HCT116 (cell line): ENCODE measurements at regions not wholly inside any gene's neighbourhood (a gene's known extent, or its start where the extent isn't known, plus 50 kb on each side); places are given as distances from the start of the nearest gene placed in this dataset.
A peak's percentile ranks its signal among the peaks of the same experiment; 100 is the strongest.

Experiments
- CEBPB ChIP-seq: IDR thresholded peaks from 2 replicates; pipeline ENCODE4 v1.6.1; 2012; ENCODE audit warnings: low read depth
- EZH2 ChIP-seq: fragments of 200-600 bp; sonication (generic); IDR thresholded peaks from 2 replicates; pipeline ENCODE4 v1.6.1; 2017; ENCODE audit warnings: antibody characterized with exemption, mixed run types
- EZH2phosphoT487 ChIP-seq: fragments of 200-600 bp; IDR thresholded peaks from 2 replicates; pipeline ENCODE4 v1.6.1; 2018; ENCODE audit warnings: antibody characterized with exemption, borderline replicate concordance
- POLR2A ChIP-seq: IDR thresholded peaks from 2 replicates; pipeline ENCODE4 v1.7.0; 2011; ENCODE audit warnings: borderline replicate concordance; ENCODE audit not compliant: insufficient read depth, insufficient read length; ENCODE audit errors: extremely low read depth
- POLR2AphosphoS5 ChIP-seq: IDR thresholded peaks from 2 replicates; pipeline ENCODE4 v1.6.1; 2011; ENCODE audit warnings: mild to moderate bottlenecking, low read depth, low read length, moderate library complexity
- RAD21 ChIP-seq: IDR thresholded peaks from 2 replicates; pipeline ENCODE4 v1.6.1; 2012; ENCODE audit warnings: low read depth, mild to moderate bottlenecking
- SIN3A ChIP-seq: IDR thresholded peaks from 2 replicates; pipeline ENCODE4 v1.6.1; 2012; ENCODE audit warnings: low read depth
- YY1 ChIP-seq: IDR thresholded peaks from 2 replicates; pipeline ENCODE4 v1.6.1; 2011; ENCODE audit warnings: low read length, low read depth, moderate library complexity, mild to moderate bottlenecking; ENCODE audit not compliant: insufficient replicate concordance; ENCODE audit errors: extremely low read depth
- ZNF274 ChIP-seq: fragments of 200-500 bp; sonication (Bioruptor generic); IDR thresholded peaks from 2 replicates; pipeline ENCODE4 v1.6.1; 2014; ENCODE audit warnings: mild to moderate bottlenecking, low read depth, low read length, inconsistent platforms
- TF ChIP-seq, protein P1 (sequence below), 3 experiments: fragments of 200-600 bp in 1 of 3; sonication (generic) in 1 of 3; IDR thresholded peaks in 2 of 3; conservative IDR thresholded peaks in 1 of 3; 2 replicates each; pipeline ENCODE4 v1.5.1; 2012 to 2017; ENCODE audit warnings: low read depth in 2 of 3, low read length in 2 of 3, antibody characterized with exemption in 1 of 3, borderline replicate concordance in 1 of 3, control low read depth in 1 of 3, mild to moderate bottlenecking in 1 of 3, mixed read lengths in 1 of 3, mixed run types in 1 of 3, moderate library complexity in 1 of 3; ENCODE audit not compliant: insufficient read depth in 1 of 3
- TF ChIP-seq, protein P2 (sequence below): IDR thresholded peaks from 2 replicates; pipeline ENCODE4 v1.6.1; 2012; ENCODE audit warnings: low read depth

DNA sequence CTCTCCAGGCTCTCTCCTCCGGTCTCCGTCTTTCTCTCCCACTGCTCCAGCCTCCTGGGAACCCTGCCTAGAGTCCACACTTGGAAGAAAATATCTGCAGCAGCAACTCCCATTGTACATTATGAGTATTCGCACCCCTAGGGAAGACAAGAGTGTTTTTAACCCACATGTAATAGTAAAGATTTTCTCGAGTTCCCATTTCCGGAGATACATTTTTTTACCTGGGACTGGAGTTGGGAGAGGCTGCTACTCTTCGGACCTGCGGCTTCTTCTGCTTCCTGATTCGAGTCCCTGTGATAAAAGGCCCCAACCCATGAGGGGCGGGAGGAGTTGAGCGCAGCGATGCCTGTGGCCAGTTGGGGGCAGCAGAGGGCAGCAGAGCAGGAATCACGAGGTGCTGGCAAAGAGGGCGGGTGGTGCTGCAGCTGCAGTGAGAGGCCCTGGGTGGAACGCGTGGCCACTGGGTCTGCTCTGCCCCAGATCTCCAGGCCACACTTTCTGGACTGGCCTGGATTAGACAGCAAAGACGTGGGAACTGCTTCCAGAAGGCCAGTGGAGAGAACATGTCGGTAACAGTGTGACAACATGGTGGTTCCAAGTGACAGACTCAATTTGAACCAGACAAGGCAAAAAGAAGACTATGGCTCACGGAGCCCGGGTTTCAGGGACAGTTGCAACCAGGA is 221.0 kb upstream of the CSF3R start:
- no peak for TF ChIP-seq POLR2AphosphoS5
- TF ChIP-seq, protein P1, sequence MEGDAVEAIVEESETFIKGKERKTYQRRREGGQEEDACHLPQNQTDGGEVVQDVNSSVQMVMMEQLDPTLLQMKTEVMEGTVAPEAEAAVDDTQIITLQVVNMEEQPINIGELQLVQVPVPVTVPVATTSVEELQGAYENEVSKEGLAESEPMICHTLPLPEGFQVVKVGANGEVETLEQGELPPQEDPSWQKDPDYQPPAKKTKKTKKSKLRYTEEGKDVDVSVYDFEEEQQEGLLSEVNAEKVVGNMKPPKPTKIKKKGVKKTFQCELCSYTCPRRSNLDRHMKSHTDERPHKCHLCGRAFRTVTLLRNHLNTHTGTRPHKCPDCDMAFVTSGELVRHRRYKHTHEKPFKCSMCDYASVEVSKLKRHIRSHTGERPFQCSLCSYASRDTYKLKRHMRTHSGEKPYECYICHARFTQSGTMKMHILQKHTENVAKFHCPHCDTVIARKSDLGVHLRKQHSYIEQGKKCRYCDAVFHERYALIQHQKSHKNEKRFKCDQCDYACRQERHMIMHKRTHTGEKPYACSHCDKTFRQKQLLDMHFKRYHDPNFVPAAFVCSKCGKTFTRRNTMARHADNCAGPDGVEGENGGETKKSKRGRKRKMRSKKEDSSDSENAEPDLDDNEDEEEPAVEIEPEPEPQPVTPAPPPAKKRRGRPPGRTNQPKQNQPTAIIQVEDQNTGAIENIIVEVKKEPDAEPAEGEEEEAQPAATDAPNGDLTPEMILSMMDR (IDR thresholded peaks at IDR 0.05 in 2 of 3, conservative IDR thresholded peaks at IDR 0.05 in 1 of 3; ENCODE audit: borderline replicate concordance in 1 of 3, insufficient read depth in 1 of 3, low read depth in 2 of 3, low read length in 2 of 3), result peak; percentile 80 to 97 (median 91)
- TF ChIP-seq POLR2A, result no peak
- TF ChIP-seq EZH2, result no peak
- no peak for TF ChIP-seq ZNF274
- no peak for TF ChIP-seq CEBPB
- TF ChIP-seq YY1, result peak; percentile 55
- TF ChIP-seq RAD21, result peak; percentile 94
- no peak for TF ChIP-seq SIN3A
- TF ChIP-seq, protein P2, sequence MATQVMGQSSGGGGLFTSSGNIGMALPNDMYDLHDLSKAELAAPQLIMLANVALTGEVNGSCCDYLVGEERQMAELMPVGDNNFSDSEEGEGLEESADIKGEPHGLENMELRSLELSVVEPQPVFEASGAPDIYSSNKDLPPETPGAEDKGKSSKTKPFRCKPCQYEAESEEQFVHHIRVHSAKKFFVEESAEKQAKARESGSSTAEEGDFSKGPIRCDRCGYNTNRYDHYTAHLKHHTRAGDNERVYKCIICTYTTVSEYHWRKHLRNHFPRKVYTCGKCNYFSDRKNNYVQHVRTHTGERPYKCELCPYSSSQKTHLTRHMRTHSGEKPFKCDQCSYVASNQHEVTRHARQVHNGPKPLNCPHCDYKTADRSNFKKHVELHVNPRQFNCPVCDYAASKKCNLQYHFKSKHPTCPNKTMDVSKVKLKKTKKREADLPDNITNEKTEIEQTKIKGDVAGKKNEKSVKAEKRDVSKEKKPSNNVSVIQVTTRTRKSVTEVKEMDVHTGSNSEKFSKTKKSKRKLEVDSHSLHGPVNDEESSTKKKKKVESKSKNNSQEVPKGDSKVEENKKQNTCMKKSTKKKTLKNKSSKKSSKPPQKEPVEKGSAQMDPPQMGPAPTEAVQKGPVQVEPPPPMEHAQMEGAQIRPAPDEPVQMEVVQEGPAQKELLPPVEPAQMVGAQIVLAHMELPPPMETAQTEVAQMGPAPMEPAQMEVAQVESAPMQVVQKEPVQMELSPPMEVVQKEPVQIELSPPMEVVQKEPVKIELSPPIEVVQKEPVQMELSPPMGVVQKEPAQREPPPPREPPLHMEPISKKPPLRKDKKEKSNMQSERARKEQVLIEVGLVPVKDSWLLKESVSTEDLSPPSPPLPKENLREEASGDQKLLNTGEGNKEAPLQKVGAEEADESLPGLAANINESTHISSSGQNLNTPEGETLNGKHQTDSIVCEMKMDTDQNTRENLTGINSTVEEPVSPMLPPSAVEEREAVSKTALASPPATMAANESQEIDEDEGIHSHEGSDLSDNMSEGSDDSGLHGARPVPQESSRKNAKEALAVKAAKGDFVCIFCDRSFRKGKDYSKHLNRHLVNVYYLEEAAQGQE, result no peak
- TF ChIP-seq EZH2phosphoT487, result no peak
